ENCODE measurements at regions not wholly inside any gene's neighbourhood (a gene's known extent, or its start where the extent isn't known, plus 50 kb on each side); places are given as distances from the start of the nearest gene placed in this dataset.

- no peaks in the 10 kb centered on the region for H3K79me2 ChIP-seq (ENCODE audit: insufficient read depth, low read length)
- DNase-seq (ENCODE audit: low spot score): no peak
- no peak overlapping the region for H2AFZ ChIP-seq (ENCODE audit: low read length)
- H3K4me3 ChIP-seq (replicated peaks in 1 of 3; ENCODE audit: insufficient read depth in 1 of 3, low read depth in 2 of 3, low read length in 3 of 3): no peak overlapping the region
- in situ Hi-C loops (cut with HindIII; ENCODE audit: extremely low pct_ligation_motif_present, low pct_unique_long_range_greater_than_20kb) (no loop called here), intact Hi-C loops (cut with micrococcal nuclease; ENCODE audit: unreplicated experiment) (no loop called here)
- no peaks in the 10 kb centered on the region for H3K4me1 ChIP-seq (ENCODE audit: insufficient read depth, low read length)
- no peaks in the 10 kb centered on the region for H4K20me1 ChIP-seq (ENCODE audit: insufficient read depth, low read length)
- no peaks in the 10 kb centered on the region for H3K27me3 ChIP-seq (ENCODE audit: control insufficient read depth in 1 of 2, insufficient read depth in 2 of 2, low read length in 2 of 2)
- H3K36me3 ChIP-seq (replicated peaks in 1 of 2; ENCODE audit: control insufficient read depth in 1 of 2, insufficient read depth in 2 of 2, low read length in 2 of 2): no peaks in the 10 kb centered on the region
- ChIA-PET POLR2A (no interaction called here), CTCF (ENCODE audit: low intra/inter-chr PET ratio, low total read pairs) (no interaction called here)
- H3K4me2 ChIP-seq (ENCODE audit: low read depth, low read length): no peak overlapping the region
- no TSS peak for BruUV-seq (replicated peaks)
- no peak for FAIRE-seq
- no peak for ATAC-seq
- no peak overlapping the region for H3K27ac ChIP-seq (ENCODE audit: extremely low read length, insufficient read depth, low read length)
- H3K9ac ChIP-seq (ENCODE audit: insufficient read depth, low read depth, low read length): no peak overlapping the region
- 2% methylated on average over 1 of the region's 1 CpG for WGBS (ENCODE audit: low lambda C conversion rate)
- H3K9me3 ChIP-seq (ENCODE audit: low read length): peaks cover 68% of the 10 kb centered on the region
- TF ChIP-seq MIER2 (CRISPR knock-in tag; IDR thresholded peaks at IDR 0.05): no peak
- no peak for TF ChIP-seq DRAP1 (CRISPR knock-in tag; IDR thresholded peaks at IDR 0.05)
- peak; percentile 60 to 96 for TF ChIP-seq MAFK (conservative IDR thresholded peaks at IDR 0.05 in 1 of 2, IDR thresholded peaks at IDR 0.05 in 1 of 2; ENCODE audit: low read length in 2 of 2)
- TF ChIP-seq MAFF (IDR thresholded peaks at IDR 0.05; ENCODE audit: low read depth, low read length): peak; percentile 86; the same call in 1 of the 2 replicates
These were observed 416.1 kb downstream of the TAF11L14 start for GRCh38 chr5:18050345-18050744.

GRCh38 chr5:18050776-18051175 lies 416.5 kb downstream of the TAF11L14 start:
- Histone ChIP-seq H3K27me3 (ENCODE audit: control insufficient read depth in 1 of 2, insufficient read depth in 2 of 2, low read length in 2 of 2) (no peaks in the 10 kb centered on the region), H3K4me3 (replicated peaks in 1 of 3; ENCODE audit: insufficient read depth in 1 of 3, low read depth in 2 of 3, low read length in 3 of 3) (no peak overlapping the region), H3K79me2 (ENCODE audit: insufficient read depth, low read length) (no peaks in the 10 kb centered on the region), H4K20me1 (ENCODE audit: insufficient read depth, low read length) (no peaks in the 10 kb centered on the region), H3K9ac (ENCODE audit: insufficient read depth, low read depth, low read length) (no peak overlapping the region), H3K36me3 (replicated peaks in 1 of 2; ENCODE audit: control insufficient read depth in 1 of 2, insufficient read depth in 2 of 2, low read length in 2 of 2) (no peaks in the 10 kb centered on the region), H3K4me2 (ENCODE audit: low read depth, low read length) (no peak overlapping the region), H3K9me3 (ENCODE audit: low read length) (peaks cover 72% of the 10 kb centered on the region), H3K27ac (ENCODE audit: extremely low read length, insufficient read depth, low read length) (no peak overlapping the region), H2AFZ (ENCODE audit: low read length) (no peak overlapping the region), H3K4me1 (ENCODE audit: insufficient read depth, low read length) (no peaks in the 10 kb centered on the region)
- DNase-seq (ENCODE audit: low spot score): no peak
- no peak for FAIRE-seq
- intact Hi-C loops (cut with micrococcal nuclease; ENCODE audit: unreplicated experiment): no loop called here
- TF ChIP-seq ZNF710 (CRISPR knock-in tag; IDR thresholded peaks at IDR 0.05; ENCODE audit: borderline replicate concordance): no peak
- BruUV-seq (replicated peaks): no TSS peak
- no peak for ATAC-seq
- in situ Hi-C loops (cut with HindIII; ENCODE audit: extremely low pct_ligation_motif_present, low pct_unique_long_range_greater_than_20kb): no loop called here
- CTCF ChIA-PET (ENCODE audit: low intra/inter-chr PET ratio, low total read pairs): no interaction called here
- POLR2A ChIA-PET: no interaction called here
- 8% methylated on average over 4 of the region's 4 CpGs for WGBS (ENCODE audit: low lambda C conversion rate)

Measured in HepG2 (cell line).